ENCODE measurements at regions not wholly inside any gene's neighbourhood (a gene's known extent, or its start where the extent isn't known, plus 50 kb on each side); places are given as distances from the start of the nearest gene placed in this dataset.

GRCh38 chrX:150223176-150224015 lies 139.7 kb upstream of the MAMLD1 start:
- H3K27me3 ChIP-seq (ENCODE audit: insufficient read depth) = no peaks in the 10 kb centered on the region
- H3K27ac ChIP-seq (ENCODE audit: low read depth in 2 of 2, low read length in 1 of 2) = no peak overlapping the region
- no peaks in the 10 kb centered on the region for H4K20me1 ChIP-seq (ENCODE audit: insufficient read depth)
- H3K4me3 ChIP-seq (ENCODE audit: low read depth in 2 of 2, low read length in 1 of 2) = no peak overlapping the region
- DNase-seq = no peak
- no peaks in the 10 kb centered on the region for H3K36me3 ChIP-seq (replicated peaks in 1 of 2; ENCODE audit: control insufficient read depth in 1 of 2, insufficient read depth in 2 of 2, low read length in 1 of 2)
- 56% methylated on average over 8 of the region's 12 CpGs for WGBS (ENCODE audit: low lambda C conversion rate)
- no peaks in the 10 kb centered on the region for H3K9me3 ChIP-seq
- H3K4me2 ChIP-seq = no peak overlapping the region
- ChIA-PET POLR2A (no interaction called here), CTCF (no interaction called here)
- no peak overlapping the region for H3K9ac ChIP-seq
- H3K4me1 ChIP-seq (ENCODE audit: control insufficient read depth in 1 of 2, insufficient read depth in 2 of 2, low read depth in 1 of 2, low read length in 1 of 2) = no peaks in the 10 kb centered on the region
- H3K9me2 ChIP-seq = no peaks in the 10 kb centered on the region
- no peaks in the 10 kb centered on the region for H3F3A ChIP-seq (replicated peaks; ENCODE audit: insufficient read depth)
- H3K79me2 ChIP-seq (ENCODE audit: insufficient read depth) = no peaks in the 10 kb centered on the region
- H2AFZ ChIP-seq (ENCODE audit: low read depth) = no peak overlapping the region
- TF ChIP-seq SMC3 (IDR thresholded peaks at IDR 0.05; ENCODE audit: low read depth, low read length) (no peak), FOXJ3 (CRISPR knock-in tag; IDR thresholded peaks at IDR 0.05) (no peak), RCOR1 (IDR thresholded peaks at IDR 0.05; ENCODE audit: low read length) (no peak), USF2 (IDR thresholded peaks at IDR 0.05; ENCODE audit: borderline replicate concordance, low read depth, low read length) (no peak), MEF2A (IDR thresholded peaks at IDR 0.05; ENCODE audit: borderline replicate concordance, low read depth) (no peak), RFX5 (IDR thresholded peaks at IDR 0.05; ENCODE audit: low read length) (no peak), RAD21 (IDR thresholded peaks at IDR 0.05; ENCODE audit: low read length) (no peak), GABPA (IDR thresholded peaks at IDR 0.05; ENCODE audit: low read depth) (no peak), EZH2phosphoT487 (IDR thresholded peaks at IDR 0.05; ENCODE audit: borderline replicate concordance, low read depth) (no peak), JUND (IDR thresholded peaks at IDR 0.05) (no peak), EP300 (IDR thresholded peaks at IDR 0.05; ENCODE audit: borderline replicate concordance in 1 of 2, low read depth in 1 of 2, low read length in 1 of 2) (no peak)

GRCh38 chrX:150224676-150225075 lies 138.4 kb upstream of the MAMLD1 start:
- Histone ChIP-seq H3K36me3 (replicated peaks in 1 of 2; ENCODE audit: control insufficient read depth in 1 of 2, insufficient read depth in 2 of 2, low read length in 1 of 2) (no peaks in the 10 kb centered on the region), H4K20me1 (ENCODE audit: insufficient read depth) (no peaks in the 10 kb centered on the region), H2AFZ (ENCODE audit: low read depth) (no peak overlapping the region), H3K79me2 (ENCODE audit: insufficient read depth) (no peaks in the 10 kb centered on the region), H3F3A (replicated peaks; ENCODE audit: insufficient read depth) (no peaks in the 10 kb centered on the region), H3K9me3 (no peaks in the 10 kb centered on the region), H3K27me3 (ENCODE audit: insufficient read depth) (no peaks in the 10 kb centered on the region), H3K9ac (no peak overlapping the region), H3K9me2 (no peaks in the 10 kb centered on the region), H3K4me3 (ENCODE audit: low read depth in 2 of 2, low read length in 1 of 2) (no peak overlapping the region), H3K4me1 (ENCODE audit: control insufficient read depth in 1 of 2, insufficient read depth in 2 of 2, low read depth in 1 of 2, low read length in 1 of 2) (no peaks in the 10 kb centered on the region), H3K4me2 (no peak overlapping the region), H3K27ac (ENCODE audit: low read depth in 2 of 2, low read length in 1 of 2) (no peak overlapping the region)
- no peak for DNase-seq
- TF ChIP-seq FOXJ3 (CRISPR knock-in tag; IDR thresholded peaks at IDR 0.05) (no peak), POLR2AphosphoS5 (IDR thresholded peaks at IDR 0.05; ENCODE audit: low read depth, low read length) (no peak), NFIC (IDR thresholded peaks at IDR 0.05; ENCODE audit: borderline replicate concordance) (no peak), MXI1 (IDR thresholded peaks at IDR 0.05; ENCODE audit: low read depth, low read length) (no peak), NRF1 (IDR thresholded peaks at IDR 0.05; ENCODE audit: low read depth, low read length) (no peak), USF1 (IDR thresholded peaks at IDR 0.05; ENCODE audit: borderline replicate concordance, low read depth) (no peak), EZH2phosphoT487 (IDR thresholded peaks at IDR 0.05; ENCODE audit: borderline replicate concordance, low read depth) (no peak), TAF1 (IDR thresholded peaks at IDR 0.05; ENCODE audit: borderline replicate concordance, low read depth, low read length) (no peak), ZBTB33 (IDR thresholded peaks at IDR 0.05; ENCODE audit: borderline replicate concordance, low read depth) (no peak), PBX3 (IDR thresholded peaks at IDR 0.05) (no peak), RXRA (IDR thresholded peaks at IDR 0.05; ENCODE audit: borderline replicate concordance, low read depth) (no peak), RCOR1 (IDR thresholded peaks at IDR 0.05; ENCODE audit: low read length) (no peak), GABPA (IDR thresholded peaks at IDR 0.05; ENCODE audit: low read depth) (no peak), SMC3 (IDR thresholded peaks at IDR 0.05; ENCODE audit: low read depth, low read length) (no peak), RAD21 (IDR thresholded peaks at IDR 0.05; ENCODE audit: low read length) (no peak)
- ChIA-PET CTCF (no interaction called here), POLR2A (no interaction called here)
- WGBS (ENCODE audit: low lambda C conversion rate) = 52% methylated on average over 3 of the region's 3 CpGs
